WTC11 (cell line): ENCODE measurements at regions not wholly inside any gene's neighbourhood (a gene's known extent, or its start where the extent isn't known, plus 50 kb on each side); places are given as distances from the start of the nearest gene placed in this dataset.

Experiments used
- ATAC-seq: fragments of 200-7000 bp; cut with Tn5 transposase; 2 replicates; pipeline ENCODE4 v1.10.0; 2021; ENCODE audit warnings: mild to moderate bottlenecking, moderate library complexity
- CTCF ChIA-PET: fragments of 300-600 bp; sonication (Branson Sonifier 250); formaldehyde crosslinking; loops from one replicate; lab custom pipeline; 2021; ENCODE audit warnings: antibody characterized with exemption; lab: Charles Lee
- POLR2A ChIA-PET: fragments of 350-600 bp; sonication (Branson Sonifier 250); formaldehyde crosslinking; loops from one replicate; lab custom pipeline; 2021; ENCODE audit warnings: antibody characterized with exemption; lab: Charles Lee
- DNase-seq: peaks from one replicate; pipeline ENCODE4 v3.0.0; 2021; ENCODE audit warnings: low spot score
- H3K27ac Mint-ChIP-seq: 2 replicates; pipeline ENCODE4 v1.8.0; 2021; ENCODE audit warnings: mixed read lengths
- H3K27me3 Mint-ChIP-seq: 2 replicates; pipeline ENCODE4 v1.8.0; 2021; ENCODE audit warnings: low read depth, mild to moderate bottlenecking, moderate library complexity, mixed read lengths
- H3K36me3 Mint-ChIP-seq: 2 replicates; pipeline ENCODE4 v1.8.0; 2021; ENCODE audit warnings: mixed read lengths
- H3K4me1 Mint-ChIP-seq: 2 replicates; pipeline ENCODE4 v1.8.0; 2022; ENCODE audit warnings: mixed read lengths
- H3K4me3 Mint-ChIP-seq: 2 replicates; pipeline ENCODE4 v1.8.0; 2021; ENCODE audit warnings: mild to moderate bottlenecking, moderate library complexity, mixed read lengths
- H3K9me3 Mint-ChIP-seq: 2 replicates; pipeline ENCODE4 v1.8.0; 2021; ENCODE audit warnings: mixed read lengths
- CTCF ChIP-seq: fragments of 200-600 bp; IDR thresholded peaks from 2 replicates; pipeline ENCODE4 v1.8.0; 2022; ENCODE audit warnings: antibody characterized with exemption
- ESRRA ChIP-seq: sonication (generic); formaldehyde crosslinking; IDR thresholded peaks from 2 replicates; pipeline ENCODE4 v1.8.1; 2022; ENCODE audit warnings: mild to moderate bottlenecking, missing genetic modification reagents, borderline replicate concordance
- FOXJ3 ChIP-seq: sonication (generic); formaldehyde crosslinking; IDR thresholded peaks from 2 replicates; pipeline ENCODE4 v1.9.0; 2021; ENCODE audit warnings: missing genetic modification reagents, mild to moderate bottlenecking, borderline replicate concordance
- FOXP1 ChIP-seq: sonication (generic); formaldehyde crosslinking; IDR thresholded peaks from 2 replicates; pipeline ENCODE4 v1.8.0; 2022; ENCODE audit warnings: missing genetic modification reagents, mild to moderate bottlenecking, moderate library complexity, borderline replicate concordance
- HMGA2 ChIP-seq: fragments of 250-450 bp; sonication (Bioruptor Pico); IDR thresholded peaks from 2 replicates; pipeline ENCODE4 v1.4.0; 2021; ENCODE audit warnings: mild to moderate bottlenecking, moderate library complexity
- HMGXB4 ChIP-seq: sonication (generic); formaldehyde crosslinking; IDR thresholded peaks from 2 replicates; pipeline ENCODE4 v1.8.1; 2023; ENCODE audit warnings: mild to moderate bottlenecking, moderate library complexity, missing genetic modification reagents
- MXD4 ChIP-seq: fragments of 250-450 bp; sonication (Bioruptor Pico); IDR thresholded peaks from 2 replicates; pipeline ENCODE4 v1.8.0; 2021; ENCODE audit warnings: mild to moderate bottlenecking, moderate library complexity, borderline replicate concordance
- PRRX2 ChIP-seq: fragments of 250-450 bp; sonication (Bioruptor Pico); IDR thresholded peaks from 2 replicates; pipeline ENCODE4 v1.8.0; 2021; ENCODE audit warnings: mild to moderate bottlenecking
- STAT6 ChIP-seq: sonication (generic); formaldehyde crosslinking; conservative IDR thresholded peaks from 2 replicates; pipeline ENCODE4 v1.8.1; 2023; ENCODE audit warnings: mild to moderate bottlenecking, low read depth, missing genetic modification reagents, moderate library complexity
- ZNF396 ChIP-seq: fragments of 250-450 bp; sonication (Bioruptor Pico); IDR thresholded peaks from 2 replicates; pipeline ENCODE4 v1.8.0; 2021; ENCODE audit warnings: mild to moderate bottlenecking, moderate library complexity, borderline replicate concordance
- ZNF425 ChIP-seq: fragments of 250-450 bp; sonication (Bioruptor Pico); conservative IDR thresholded peaks from 2 replicates; pipeline ENCODE4 v1.9.0; 2021; ENCODE audit warnings: mild to moderate bottlenecking
- TF ChIP-seq, protein P1 (sequence below): sonication (generic); formaldehyde crosslinking; IDR thresholded peaks from 2 replicates; pipeline ENCODE4 v1.8.0; 2023; ENCODE audit warnings: missing genetic modification reagents, mild to moderate bottlenecking, borderline replicate concordance
- TF ChIP-seq, protein P2 (sequence below): sonication (generic); formaldehyde crosslinking; IDR thresholded peaks from 2 replicates; pipeline ENCODE4 v1.8.0; 2023; ENCODE audit warnings: missing genetic modification reagents
- TF ChIP-seq, protein P3 (sequence below): sonication (generic); formaldehyde crosslinking; IDR thresholded peaks from 2 replicates; pipeline ENCODE4 v1.8.0; 2022; ENCODE audit warnings: mild to moderate bottlenecking, missing genetic modification reagents

GRCh38 chr14:62125793-62126192, 363.6 kb downstream of the SNAPC1 start:
- CTCF ChIA-PET, result interaction anchor here (0.9 to 4.2 kb wide), 14 partner anchors 8 to 289 kb away, joined by 3 to 118 read pairs (median 6); no protein-coding TSS in a partner anchor
- Mint-ChIP-seq H3K4me1 (peaks cover 15% of the 10 kb centered on the region), H3K27ac (no peak overlapping the region), H3K27me3 (no peaks in the 10 kb centered on the region), H3K9me3 (no peaks in the 10 kb centered on the region), H3K4me3 (no peak overlapping the region), H3K36me3 (no peaks in the 10 kb centered on the region)
- DNase-seq, result no peak
- ATAC-seq, result peak; percentile 38
- no peak for TF ChIP-seq ZNF425
- TF ChIP-seq ZNF396, result no peak
- no peak for TF ChIP-seq MXD4 (CRISPR knock-in tag)
- TF ChIP-seq, protein P1, sequence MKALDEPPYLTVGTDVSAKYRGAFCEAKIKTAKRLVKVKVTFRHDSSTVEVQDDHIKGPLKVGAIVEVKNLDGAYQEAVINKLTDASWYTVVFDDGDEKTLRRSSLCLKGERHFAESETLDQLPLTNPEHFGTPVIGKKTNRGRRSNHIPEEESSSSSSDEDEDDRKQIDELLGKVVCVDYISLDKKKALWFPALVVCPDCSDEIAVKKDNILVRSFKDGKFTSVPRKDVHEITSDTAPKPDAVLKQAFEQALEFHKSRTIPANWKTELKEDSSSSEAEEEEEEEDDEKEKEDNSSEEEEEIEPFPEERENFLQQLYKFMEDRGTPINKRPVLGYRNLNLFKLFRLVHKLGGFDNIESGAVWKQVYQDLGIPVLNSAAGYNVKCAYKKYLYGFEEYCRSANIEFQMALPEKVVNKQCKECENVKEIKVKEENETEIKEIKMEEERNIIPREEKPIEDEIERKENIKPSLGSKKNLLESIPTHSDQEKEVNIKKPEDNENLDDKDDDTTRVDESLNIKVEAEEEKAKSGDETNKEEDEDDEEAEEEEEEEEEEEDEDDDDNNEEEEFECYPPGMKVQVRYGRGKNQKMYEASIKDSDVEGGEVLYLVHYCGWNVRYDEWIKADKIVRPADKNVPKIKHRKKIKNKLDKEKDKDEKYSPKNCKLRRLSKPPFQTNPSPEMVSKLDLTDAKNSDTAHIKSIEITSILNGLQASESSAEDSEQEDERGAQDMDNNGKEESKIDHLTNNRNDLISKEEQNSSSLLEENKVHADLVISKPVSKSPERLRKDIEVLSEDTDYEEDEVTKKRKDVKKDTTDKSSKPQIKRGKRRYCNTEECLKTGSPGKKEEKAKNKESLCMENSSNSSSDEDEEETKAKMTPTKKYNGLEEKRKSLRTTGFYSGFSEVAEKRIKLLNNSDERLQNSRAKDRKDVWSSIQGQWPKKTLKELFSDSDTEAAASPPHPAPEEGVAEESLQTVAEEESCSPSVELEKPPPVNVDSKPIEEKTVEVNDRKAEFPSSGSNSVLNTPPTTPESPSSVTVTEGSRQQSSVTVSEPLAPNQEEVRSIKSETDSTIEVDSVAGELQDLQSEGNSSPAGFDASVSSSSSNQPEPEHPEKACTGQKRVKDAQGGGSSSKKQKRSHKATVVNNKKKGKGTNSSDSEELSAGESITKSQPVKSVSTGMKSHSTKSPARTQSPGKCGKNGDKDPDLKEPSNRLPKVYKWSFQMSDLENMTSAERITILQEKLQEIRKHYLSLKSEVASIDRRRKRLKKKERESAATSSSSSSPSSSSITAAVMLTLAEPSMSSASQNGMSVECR (CRISPR knock-in tag), result no peak
- no peak for TF ChIP-seq PRRX2 (CRISPR knock-in tag)
- TF ChIP-seq STAT6 (CRISPR knock-in tag), result no peak
- no peak for TF ChIP-seq FOXJ3
- TF ChIP-seq, protein P2, sequence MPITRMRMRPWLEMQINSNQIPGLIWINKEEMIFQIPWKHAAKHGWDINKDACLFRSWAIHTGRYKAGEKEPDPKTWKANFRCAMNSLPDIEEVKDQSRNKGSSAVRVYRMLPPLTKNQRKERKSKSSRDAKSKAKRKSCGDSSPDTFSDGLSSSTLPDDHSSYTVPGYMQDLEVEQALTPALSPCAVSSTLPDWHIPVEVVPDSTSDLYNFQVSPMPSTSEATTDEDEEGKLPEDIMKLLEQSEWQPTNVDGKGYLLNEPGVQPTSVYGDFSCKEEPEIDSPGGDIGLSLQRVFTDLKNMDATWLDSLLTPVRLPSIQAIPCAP (CRISPR knock-in tag), result no peak
- no peak for TF ChIP-seq HMGXB4 (CRISPR knock-in tag)
- no peak for TF ChIP-seq ESRRA (CRISPR knock-in tag)
- TF ChIP-seq HMGA2 (CRISPR knock-in tag), result no peak
- no peak for TF ChIP-seq FOXP1 (CRISPR knock-in tag)
- POLR2A ChIA-PET, result no interaction called here

- no peak for TF ChIP-seq STAT6 (CRISPR knock-in tag)
- TF ChIP-seq, protein P3, sequence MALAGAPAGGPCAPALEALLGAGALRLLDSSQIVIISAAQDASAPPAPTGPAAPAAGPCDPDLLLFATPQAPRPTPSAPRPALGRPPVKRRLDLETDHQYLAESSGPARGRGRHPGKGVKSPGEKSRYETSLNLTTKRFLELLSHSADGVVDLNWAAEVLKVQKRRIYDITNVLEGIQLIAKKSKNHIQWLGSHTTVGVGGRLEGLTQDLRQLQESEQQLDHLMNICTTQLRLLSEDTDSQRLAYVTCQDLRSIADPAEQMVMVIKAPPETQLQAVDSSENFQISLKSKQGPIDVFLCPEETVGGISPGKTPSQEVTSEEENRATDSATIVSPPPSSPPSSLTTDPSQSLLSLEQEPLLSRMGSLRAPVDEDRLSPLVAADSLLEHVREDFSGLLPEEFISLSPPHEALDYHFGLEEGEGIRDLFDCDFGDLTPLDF (CRISPR knock-in tag), result no peak
- TF ChIP-seq CTCF, result peak; percentile 23; the same call in 1 of the 2 replicates
- TF ChIP-seq, all 79 proteins: peak for 1
- Mint-ChIP-seq H3K27ac (no peak overlapping the region), H3K27me3 (no peaks in the 10 kb centered on the region), H3K4me3 (no peak overlapping the region), H3K36me3 (no peaks in the 10 kb centered on the region), H3K9me3 (no peaks in the 10 kb centered on the region), H3K4me1 (peaks cover 15% of the 10 kb centered on the region)
- POLR2A ChIA-PET, result no interaction called here
- DNase-seq (no peak), ATAC-seq (peak; percentile 80)
- CTCF ChIA-PET, result interaction anchor here (0.6 to 4.2 kb wide), 28 partner anchors 10 to 290 kb away, joined by 3 to 118 read pairs (median 4); no protein-coding TSS in a partner anchor
These were observed 364.8 kb downstream of the SNAPC1 start for GRCh38 chr14:62126879-62127478.
